Astrocyte of the cerebellum (primary cell): ENCODE measurements at regions not wholly inside any gene's neighbourhood (a gene's known extent, or its start where the extent isn't known, plus 50 kb on each side); places are given as distances from the start of the nearest gene placed in this dataset.
A peak's percentile ranks its signal among the peaks of the same experiment; 100 is the strongest.

Experiments used
- DNase-seq: peaks from one replicate; pipeline ENCODE4 v3.0.0-alpha.2; 2011; ENCODE audit warnings: low read depth
- H3K4me3 ChIP-seq: 2 replicates; pipeline ENCODE4 v1.5.1; 2011; ENCODE audit warnings: mild to moderate bottlenecking, low read depth, low read length, moderate library complexity
- CTCF ChIP-seq: IDR thresholded peaks from 2 replicates; pipeline ENCODE4 v1.5.1; 2012; ENCODE audit warnings: low read length, low read depth, moderate library complexity, mild to moderate bottlenecking; ENCODE audit errors: missing control alignments
- in situ Hi-C: cut with HindIII; loops from 2 replicates; pipeline ENCODE4 v1.10.0; 2017; ENCODE audit warnings: low sequenced_read_pairs

GRCh38 chr2:43129676-43130547 lies 96.5 kb downstream of the ZFP36L2 start:
- in situ Hi-C loops: loop anchor here (10.0 kb wide), 1 partner anchor 55 kb away; no protein-coding TSS in a partner anchor
- peak; percentile 42 for DNase-seq
- H3K4me3 ChIP-seq: no peak overlapping the region
- no peak for TF ChIP-seq CTCF

- TF ChIP-seq CTCF: no peak
- DNase-seq: no peak
- no peak overlapping the region for H3K4me3 ChIP-seq
- in situ Hi-C loops: loop anchor here (10.0 kb wide), 1 partner anchor 56 kb away; no protein-coding TSS in a partner anchor
These were observed 97.8 kb downstream of the ZFP36L2 start for GRCh38 chr2:43128559-43128955.

- DNase-seq: no peak
- in situ Hi-C loops: loop anchor here (10.0 kb wide), 1 partner anchor 57 kb away; no protein-coding TSS in a partner anchor
- no peak overlapping the region for H3K4me3 ChIP-seq
- TF ChIP-seq CTCF: no peak
These were observed 98.4 kb downstream of the ZFP36L2 start for GRCh38 chr2:43127941-43128558.

GRCh38 chr2:43127208-43127940 lies 99.0 kb downstream of the ZFP36L2 start:
- no peak overlapping the region for H3K4me3 ChIP-seq

GRCh38 chr2:43126817-43127207 lies 99.6 kb downstream of the ZFP36L2 start:
- H3K4me3 ChIP-seq: no peak overlapping the region
- DNase-seq: no peak
- in situ Hi-C loops: loop anchor here (10.0 kb wide), 1 partner anchor 58 kb away; no protein-coding TSS in a partner anchor
- no peak for TF ChIP-seq CTCF

More at GRCh38 chr2:43127208-43127940, 99.0 kb downstream of the ZFP36L2 start:
- in situ Hi-C loops: loop anchor here (10.0 kb wide), 1 partner anchor 57 kb away; no protein-coding TSS in a partner anchor
- DNase-seq: no peak
- TF ChIP-seq CTCF: peak; percentile 50
